Esophagus squamous epithelium (tissue), 4 donors: ENCODE measurements at regions not wholly inside any gene's neighbourhood (a gene's known extent, or its start where the extent isn't known, plus 50 kb on each side); places are given as distances from the start of the nearest gene placed in this dataset.

Experiments used
- CTCF ChIP-seq, 6 experiments: fragments of 450-650 bp in 4 of 6; fragments of 200-600 bp in 2 of 6; sonication (generic) in 2 of 6; IDR thresholded peaks; one replicate each; pipeline ENCODE4 v1.5.1; 2016 to 2019; ENCODE audit warnings: antibody characterized with exemption in 6 of 6, mild to moderate bottlenecking in 4 of 6, moderate library complexity in 4 of 6
- POLR2A ChIP-seq, 4 donors: fragments of 450-650 bp; IDR thresholded peaks; one replicate each; pipeline ENCODE4 v1.6.1; 2017; ENCODE audit warnings: antibody characterized with exemption in 4 of 4, mild to moderate bottlenecking in 4 of 4, moderate library complexity in 3 of 4

- no peak for TF ChIP-seq CTCF (IDR thresholded peaks at IDR 0.05)
- no peak for TF ChIP-seq POLR2A (IDR thresholded peaks at IDR 0.05)
Measured at GRCh38 chr7:6917258-6917657, 91.2 kb upstream of the CCZ1B start.
